Suprapubic skin (tissue), 4 donors: ENCODE measurements at regions not wholly inside any gene's neighbourhood (a gene's known extent, or its start where the extent isn't known, plus 50 kb on each side); places are given as distances from the start of the nearest gene placed in this dataset.

Source experiments
- EP300 ChIP-seq: sonication (generic); formaldehyde crosslinking; IDR thresholded peaks from one replicate; pipeline ENCODE4 v1.6.1; 2017; ENCODE audit warnings: antibody characterized with exemption
- POLR2A ChIP-seq, 2 donors: fragments of 450-650 bp; IDR thresholded peaks; one replicate each; pipeline ENCODE4 v1.6.1; 2017; ENCODE audit warnings: antibody characterized with exemption in 2 of 2, mild to moderate bottlenecking in 2 of 2, moderate library complexity in 2 of 2
- POLR2AphosphoS5 ChIP-seq, 3 donors: sonication (generic); formaldehyde crosslinking; IDR thresholded peaks; one replicate each; pipeline ENCODE4 v1.6.1; 2017; ENCODE audit warnings: antibody characterized with exemption in 3 of 3
- TF ChIP-seq, protein P1 (sequence below), 2 donors: fragments of 200-600 bp in 1 of 2; fragments of 450-650 bp in 1 of 2; sonication (generic) in 1 of 2; IDR thresholded peaks; one replicate each; pipeline ENCODE4 v1.5.1; 2016 to 2019; ENCODE audit warnings: antibody characterized with exemption in 2 of 2, mild to moderate bottlenecking in 1 of 2, moderate library complexity in 1 of 2

GRCh38 chr21:36640721-36641244 is 58.1 kb upstream of the SIM2 start:
- TF ChIP-seq POLR2A (IDR thresholded peaks at IDR 0.05) (no peak), POLR2AphosphoS5 (IDR thresholded peaks at IDR 0.05) (no peak), EP300 (no peak)
- TF ChIP-seq, protein P1, sequence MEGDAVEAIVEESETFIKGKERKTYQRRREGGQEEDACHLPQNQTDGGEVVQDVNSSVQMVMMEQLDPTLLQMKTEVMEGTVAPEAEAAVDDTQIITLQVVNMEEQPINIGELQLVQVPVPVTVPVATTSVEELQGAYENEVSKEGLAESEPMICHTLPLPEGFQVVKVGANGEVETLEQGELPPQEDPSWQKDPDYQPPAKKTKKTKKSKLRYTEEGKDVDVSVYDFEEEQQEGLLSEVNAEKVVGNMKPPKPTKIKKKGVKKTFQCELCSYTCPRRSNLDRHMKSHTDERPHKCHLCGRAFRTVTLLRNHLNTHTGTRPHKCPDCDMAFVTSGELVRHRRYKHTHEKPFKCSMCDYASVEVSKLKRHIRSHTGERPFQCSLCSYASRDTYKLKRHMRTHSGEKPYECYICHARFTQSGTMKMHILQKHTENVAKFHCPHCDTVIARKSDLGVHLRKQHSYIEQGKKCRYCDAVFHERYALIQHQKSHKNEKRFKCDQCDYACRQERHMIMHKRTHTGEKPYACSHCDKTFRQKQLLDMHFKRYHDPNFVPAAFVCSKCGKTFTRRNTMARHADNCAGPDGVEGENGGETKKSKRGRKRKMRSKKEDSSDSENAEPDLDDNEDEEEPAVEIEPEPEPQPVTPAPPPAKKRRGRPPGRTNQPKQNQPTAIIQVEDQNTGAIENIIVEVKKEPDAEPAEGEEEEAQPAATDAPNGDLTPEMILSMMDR (IDR thresholded peaks at IDR 0.05): no peak
